GM20431 (cell line): ENCODE measurements at regions not wholly inside any gene's neighbourhood (a gene's known extent, or its start where the extent isn't known, plus 50 kb on each side); places are given as distances from the start of the nearest gene placed in this dataset.

Experiments used
- in situ Hi-C: fragments of 300-500 bp; cut with MseI, MboI; formaldehyde crosslinking; loops from one replicate; pipeline ENCODE4 v1.15.0; 2020; ENCODE audit warnings: low sequenced_read_pairs; ENCODE audit not compliant: unreplicated experiment

- in situ Hi-C loops: no loop called here
Observed at GRCh38 chr16:51716195-51716594, 565.1 kb upstream of the SALL1 start.

DNA sequence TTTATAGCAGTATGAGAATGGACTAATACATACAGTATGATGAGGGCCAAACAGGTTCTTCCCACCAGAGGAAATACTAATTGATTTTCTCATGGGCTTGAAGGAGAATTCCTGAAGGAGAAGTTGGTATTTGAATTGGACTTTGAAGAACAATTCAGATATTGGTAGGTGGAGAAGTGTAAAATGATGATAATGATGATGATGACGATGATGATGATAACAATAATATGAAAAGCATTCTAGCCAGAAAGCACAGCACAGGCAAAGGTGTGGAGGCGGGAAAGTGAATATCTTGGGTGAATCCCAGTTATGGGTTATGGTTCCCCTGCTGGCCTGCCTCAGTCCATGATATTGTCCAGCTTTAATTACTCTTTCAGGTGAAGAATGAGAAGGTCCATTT, 562.4 kb upstream of the SALL1 start:
- in situ Hi-C loops: no loop called here

- in situ Hi-C loops: no loop called here
Observed at GRCh38 chr16:51710905-51711563, 560.0 kb upstream of the SALL1 start.

DNA sequence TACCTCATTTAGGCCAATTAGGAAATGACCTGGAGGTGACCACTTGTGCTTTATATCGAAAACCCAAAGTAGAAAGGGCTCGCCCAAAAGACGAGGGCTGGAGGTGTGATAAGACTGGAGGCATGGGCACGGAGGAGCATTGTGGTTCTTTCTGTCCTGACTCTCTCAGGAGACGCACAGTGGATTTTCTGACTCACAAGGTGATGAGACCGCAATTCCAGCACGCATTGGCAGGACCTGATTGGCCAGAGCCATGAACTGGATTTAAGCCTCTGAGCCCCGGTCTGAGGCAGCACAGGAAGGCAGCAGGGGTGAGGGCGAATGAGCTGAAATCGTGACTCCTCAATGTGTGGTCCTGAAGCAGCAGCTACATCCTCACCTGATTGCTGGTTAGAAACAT, 559.1 kb upstream of the SALL1 start:
- in situ Hi-C loops: no loop called here

- in situ Hi-C loops: no loop called here
Observed at GRCh38 chr16:51708861-51709260, 557.8 kb upstream of the SALL1 start.

GRCh38 chr16:51707666-51708065, 556.6 kb upstream of the SALL1 start:
- in situ Hi-C loops: no loop called here

DNA sequence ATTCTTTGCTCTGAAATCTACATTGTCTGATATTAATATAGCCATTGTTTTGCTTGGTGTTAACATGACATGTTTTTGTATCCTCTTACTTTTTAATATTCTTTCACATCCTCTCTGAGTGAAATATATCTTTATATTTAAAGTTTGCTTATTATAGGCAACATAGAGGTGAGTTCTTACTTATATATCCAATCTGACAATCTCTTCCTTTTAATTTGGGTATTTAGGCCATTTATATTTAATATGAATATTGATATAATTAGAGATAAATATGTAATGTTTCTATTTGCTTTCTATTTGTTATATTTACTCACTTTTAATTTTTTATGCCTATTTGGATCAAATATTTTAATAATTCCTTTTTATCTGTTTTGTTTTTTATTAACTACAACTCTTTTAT, 554.1 kb upstream of the SALL1 start:
- in situ Hi-C loops: no loop called here

- in situ Hi-C loops: no loop called here
Observed at GRCh38 chr16:51701025-51701424, 550.0 kb upstream of the SALL1 start.

- in situ Hi-C loops: no loop called here
Observed at GRCh38 chr16:51699686-51700396, 548.8 kb upstream of the SALL1 start.

GRCh38 chr16:51698647-51699046, 547.6 kb upstream of the SALL1 start:
- in situ Hi-C loops: no loop called here

- in situ Hi-C loops: no loop called here
Observed at GRCh38 chr16:51697454-51697853, 546.4 kb upstream of the SALL1 start.

- in situ Hi-C loops: no loop called here
Observed at GRCh38 chr16:51696376-51696775, 545.3 kb upstream of the SALL1 start.

- in situ Hi-C loops: no loop called here
Observed at GRCh38 chr16:51691109-51691508, 540.0 kb upstream of the SALL1 start.

DNA sequence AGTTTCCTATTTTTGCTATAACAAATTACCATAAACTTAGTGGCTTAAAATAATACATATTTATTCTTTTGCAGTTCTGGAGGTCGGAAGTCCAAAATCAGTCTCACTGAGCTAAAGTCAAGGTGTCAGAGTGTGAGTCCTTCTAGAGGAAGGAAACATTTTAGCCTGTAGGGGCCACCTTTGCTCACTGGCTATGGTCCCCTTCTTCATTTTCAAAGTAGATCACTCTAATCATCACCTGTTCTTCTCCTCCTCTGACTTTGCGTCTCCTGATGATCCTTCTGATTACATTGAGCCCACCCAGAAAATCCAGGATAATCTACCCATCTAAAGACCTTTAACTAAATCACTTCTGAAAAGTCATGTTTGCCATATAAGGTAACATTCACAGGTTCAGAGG, 534.4 kb upstream of the SALL1 start:
- in situ Hi-C loops: no loop called here

DNA sequence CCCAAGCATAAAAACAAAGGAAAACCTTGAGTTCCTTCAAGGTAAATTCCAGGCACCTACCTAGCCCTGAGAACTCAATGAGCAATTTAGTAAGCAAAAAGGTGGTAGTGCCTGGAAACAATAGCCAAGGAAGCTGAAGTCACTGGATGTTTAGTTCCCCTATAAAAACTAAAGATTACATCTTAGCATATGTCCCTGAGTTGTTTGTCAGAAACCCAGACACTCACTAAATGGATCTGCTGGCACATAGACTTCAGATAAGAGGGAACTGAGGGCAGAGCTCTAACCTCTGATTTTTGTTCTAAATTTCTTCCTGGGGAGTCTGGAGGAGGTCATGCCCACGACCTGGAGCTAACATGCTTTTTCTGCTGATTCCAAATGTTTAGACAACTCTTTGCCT, 532.8 kb upstream of the SALL1 start:
- in situ Hi-C loops: no loop called here

DNA sequence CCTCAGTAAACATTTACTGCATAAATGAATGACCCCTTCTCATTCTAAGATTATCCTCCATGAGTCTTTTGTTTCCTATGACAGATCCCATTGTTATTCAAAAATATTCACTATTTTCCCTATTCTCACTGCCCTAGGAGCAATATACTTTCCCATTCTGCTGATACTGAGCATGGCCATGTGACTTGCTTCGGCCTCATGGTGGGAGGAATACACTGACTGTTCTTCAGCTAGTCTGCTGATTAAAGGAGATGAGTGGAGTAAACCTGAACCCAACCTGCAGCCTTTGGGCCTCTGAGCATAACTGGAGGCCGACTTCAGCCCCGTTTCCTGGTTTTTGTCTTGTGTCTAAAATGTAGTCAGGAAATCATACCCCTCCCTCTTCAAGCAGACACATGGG, 531.8 kb upstream of the SALL1 start:
- in situ Hi-C loops: no loop called here

- in situ Hi-C loops: no loop called here
Observed at GRCh38 chr16:51674615-51675014, 523.5 kb upstream of the SALL1 start.

DNA sequence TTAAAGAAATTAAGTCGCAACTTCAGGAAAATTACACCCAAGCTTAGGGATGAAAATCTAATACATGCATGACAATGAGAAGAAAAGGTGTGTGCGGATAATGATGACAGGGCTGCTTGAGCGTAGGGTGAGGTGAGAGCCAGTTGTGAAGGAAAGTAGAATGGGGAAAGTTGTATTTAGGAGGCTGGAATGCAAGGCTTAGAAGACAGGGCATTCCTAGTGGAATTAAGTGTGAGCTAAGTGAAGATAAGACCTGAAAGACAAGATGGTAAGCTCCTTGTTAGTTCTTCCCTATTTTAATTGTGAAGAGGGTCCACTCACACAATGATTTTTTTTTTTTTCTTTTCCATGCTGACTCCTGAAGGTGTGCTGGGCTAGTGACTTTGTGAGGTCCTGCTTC, 519.5 kb upstream of the SALL1 start:
- in situ Hi-C loops: no loop called here

DNA sequence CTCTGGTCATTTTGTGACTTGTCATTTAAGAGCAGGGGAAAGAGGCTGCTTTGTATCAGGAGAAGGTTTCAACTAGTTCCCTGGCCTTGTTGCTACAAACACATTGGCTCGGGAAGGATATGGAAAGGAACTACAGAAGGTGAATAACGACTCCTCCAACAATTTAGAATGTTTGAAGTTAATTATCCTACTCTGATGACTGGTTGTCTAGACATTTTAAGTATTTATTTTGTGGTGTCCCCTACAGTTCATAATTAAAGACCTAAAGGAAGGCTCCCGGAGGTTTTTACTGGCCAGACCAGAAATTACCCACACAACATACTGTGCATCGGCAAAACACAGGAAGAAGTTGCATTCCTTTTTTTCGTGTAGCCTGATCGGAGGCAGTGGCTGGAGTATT, 515.8 kb upstream of the SALL1 start:
- in situ Hi-C loops: no loop called here

DNA sequence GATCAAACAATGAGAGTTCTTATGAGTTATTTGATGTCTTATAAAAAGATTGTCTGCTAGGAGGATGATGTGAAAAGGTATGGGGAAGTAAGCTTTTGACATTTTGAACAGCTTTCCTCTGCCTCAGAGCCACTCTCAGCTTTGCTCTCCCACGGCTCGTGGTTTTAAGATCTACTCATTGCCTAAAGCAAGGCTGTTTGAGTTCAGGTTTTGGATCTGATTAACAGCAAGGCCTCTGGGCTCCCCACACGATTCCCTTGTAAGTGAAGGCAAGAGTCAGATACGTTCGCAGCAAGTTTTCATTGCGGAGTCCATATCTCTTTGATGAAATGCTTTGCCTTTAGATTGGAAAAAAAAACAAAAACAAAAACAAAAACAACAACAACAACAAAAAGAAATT, 515.0 kb upstream of the SALL1 start:
- in situ Hi-C loops: no loop called here

- in situ Hi-C loops: no loop called here
Observed at GRCh38 chr16:51665436-51665998, 514.4 kb upstream of the SALL1 start.

DNA sequence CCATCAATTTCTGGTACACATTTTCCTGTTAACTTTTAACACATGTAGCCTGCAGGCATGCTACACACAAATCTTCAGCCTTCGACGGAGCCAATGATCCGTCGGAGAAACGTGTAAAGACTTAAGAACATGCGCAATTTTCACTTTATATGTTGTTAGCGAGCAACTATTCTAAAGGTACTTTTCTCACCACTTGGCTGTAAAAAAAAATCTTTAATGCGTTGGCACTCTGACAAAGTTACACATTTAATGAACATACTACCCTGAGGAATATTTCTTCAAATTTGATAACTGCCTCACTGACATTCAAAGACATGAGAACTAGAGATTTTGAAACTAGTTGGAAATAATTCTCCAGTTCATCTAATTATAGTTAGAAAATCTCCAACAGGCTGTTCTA, 507.5 kb upstream of the SALL1 start:
- in situ Hi-C loops: no loop called here
